SK-N-DZ (cell line): ENCODE measurements at regions not wholly inside any gene's neighbourhood (a gene's known extent, or its start where the extent isn't known, plus 50 kb on each side); places are given as distances from the start of the nearest gene placed in this dataset.
"Not testable (repeated sequence)": the region's sequence is repeated elsewhere in the genome, so short reads cannot be mapped to it uniquely, and the experiment has no call there.

Experiments used
- DNase-seq: peaks from one replicate; pipeline ENCODE4 v3.0.0-alpha.2; 2015; ENCODE audit warnings: low spot score

- no peak for DNase-seq
Measured at GRCh38 chr3:166531730-166532129, 694.5 kb upstream of the BCHE start.

DNA sequence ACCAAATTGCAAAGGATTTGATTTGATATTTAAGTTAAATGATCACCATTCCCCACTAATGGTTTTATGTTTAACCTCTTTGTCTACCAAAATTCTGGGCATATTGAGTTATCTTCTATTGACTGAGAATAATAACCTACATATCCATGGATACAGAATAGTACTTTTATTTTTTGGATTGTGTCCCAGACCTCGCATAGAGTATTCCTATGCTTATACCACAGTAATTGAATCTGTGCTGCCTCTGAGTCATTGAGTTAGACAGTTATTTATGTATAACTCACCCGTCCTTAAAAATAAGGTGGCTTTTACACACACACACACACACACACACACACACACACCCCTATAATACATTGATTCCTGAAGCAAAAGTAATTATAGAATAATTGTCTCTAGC, 690.1 kb upstream of the BCHE start:
- DNase-seq: no peak

GRCh38 chr3:166526881-166527280, 689.7 kb upstream of the BCHE start:
- no peak for DNase-seq

DNA sequence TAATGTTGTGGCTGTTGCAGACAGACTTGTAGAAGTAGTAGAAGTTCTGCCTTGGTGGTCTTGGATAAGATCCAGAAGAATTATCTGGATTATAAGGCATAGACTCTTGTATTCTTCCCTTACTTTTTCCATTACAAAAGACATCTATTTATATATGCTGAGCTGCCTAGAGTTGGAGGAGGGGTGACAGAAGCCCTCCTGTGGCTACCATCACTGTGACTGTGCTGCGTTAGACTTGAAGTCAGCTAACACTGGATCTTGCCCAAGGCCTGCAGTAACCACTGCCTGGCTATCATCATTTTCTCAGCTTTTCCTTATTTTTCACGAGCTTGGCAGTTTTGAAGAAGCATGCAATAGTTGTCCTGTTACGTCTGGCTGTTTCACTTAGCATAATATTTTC, 684.8 kb upstream of the BCHE start:
- DNase-seq: no peak

GRCh38 chr3:166519443-166519842, 682.2 kb upstream of the BCHE start:
- no peak for DNase-seq

DNA sequence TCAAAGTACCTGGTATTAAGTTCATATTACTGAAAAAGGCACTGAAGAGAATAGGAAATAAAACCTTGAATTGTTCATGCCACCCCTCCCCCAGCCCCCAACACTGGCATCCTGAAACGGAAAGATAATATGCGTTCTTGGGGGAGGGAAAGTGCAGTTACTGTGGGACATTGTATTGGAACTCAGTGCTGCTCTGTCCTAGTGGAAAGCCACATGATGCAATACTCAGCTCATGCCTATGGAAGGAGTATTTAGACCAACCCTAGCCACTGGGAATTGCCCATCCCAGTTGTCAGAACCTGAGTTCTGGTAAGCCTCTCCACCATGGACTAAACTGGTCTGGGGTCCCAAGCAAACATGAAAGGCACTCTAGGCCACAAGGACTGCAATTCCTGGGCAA, 680.8 kb upstream of the BCHE start:
- DNase-seq: no peak

DNA sequence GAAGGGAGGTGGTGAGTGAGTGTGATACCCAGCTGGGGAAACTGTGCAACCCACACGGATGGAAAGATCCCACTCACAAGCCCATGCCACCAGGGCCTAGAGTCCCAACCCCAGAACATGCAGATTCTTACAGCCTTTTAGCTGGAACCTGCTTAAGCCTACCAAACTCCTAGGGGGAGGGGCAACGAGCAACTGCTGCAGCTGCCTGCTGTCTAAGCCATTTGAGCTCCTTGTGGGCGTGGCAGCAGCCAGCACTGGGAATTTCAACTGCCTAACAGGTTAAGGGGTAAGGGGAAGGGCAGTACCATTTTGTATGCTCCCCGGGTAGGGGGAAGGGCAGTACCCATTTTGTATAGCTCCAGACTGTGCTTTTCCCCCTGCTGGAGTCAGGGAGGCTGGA, 673.2 kb upstream of the BCHE start:
- peak; percentile 37 for DNase-seq

GRCh38 chr3:166500420-166500819, 663.2 kb upstream of the BCHE start:
- DNase-seq: not testable (repeated sequence)

- DNase-seq: no peak
Measured at GRCh38 chr3:166499636-166500035, 662.4 kb upstream of the BCHE start.

DNA sequence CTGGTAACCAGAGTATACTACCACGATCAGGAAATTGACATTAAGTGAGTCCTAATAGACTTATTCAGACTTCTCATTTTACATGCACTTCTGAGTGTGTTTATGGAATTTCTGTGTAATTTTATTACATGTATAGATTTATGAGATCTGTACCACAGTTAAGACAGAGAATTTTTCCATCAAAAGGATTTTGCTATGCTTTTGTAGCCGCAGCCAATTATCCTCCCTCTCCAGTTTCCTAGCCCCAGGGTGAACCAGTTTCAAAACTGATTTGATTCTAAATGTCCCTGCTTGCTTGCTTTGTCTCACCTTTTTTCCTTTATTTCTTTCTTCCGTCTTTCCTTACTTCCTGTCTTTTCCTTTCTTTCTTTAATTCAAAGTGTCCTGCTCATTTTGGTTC, 661.2 kb upstream of the BCHE start:
- DNase-seq: peak; percentile 52

DNA sequence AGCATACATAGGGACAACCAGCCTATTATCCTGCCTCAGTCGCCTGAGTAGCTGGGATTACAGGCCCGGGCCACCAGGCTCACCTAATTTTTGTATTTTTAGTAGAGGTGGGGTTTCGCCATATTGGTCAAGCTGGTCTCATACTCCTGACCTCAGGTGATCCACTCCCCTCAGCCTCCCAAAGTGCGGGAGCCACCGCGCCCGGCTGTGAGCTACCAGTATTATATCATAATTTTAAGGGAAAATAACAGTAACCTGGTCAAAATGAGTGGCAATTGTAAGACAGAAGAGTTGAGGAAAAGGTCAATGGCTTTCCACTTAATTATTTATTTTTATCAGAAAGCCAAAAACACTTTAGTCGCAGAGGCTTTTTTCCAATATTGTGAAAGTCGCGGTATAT, 652.6 kb upstream of the BCHE start:
- no peak for DNase-seq

GRCh38 chr3:166488977-166489672, 651.9 kb upstream of the BCHE start:
- no peak for DNase-seq

GRCh38 chr3:166484470-166484869, 647.2 kb upstream of the BCHE start:
- no peak for DNase-seq

DNA sequence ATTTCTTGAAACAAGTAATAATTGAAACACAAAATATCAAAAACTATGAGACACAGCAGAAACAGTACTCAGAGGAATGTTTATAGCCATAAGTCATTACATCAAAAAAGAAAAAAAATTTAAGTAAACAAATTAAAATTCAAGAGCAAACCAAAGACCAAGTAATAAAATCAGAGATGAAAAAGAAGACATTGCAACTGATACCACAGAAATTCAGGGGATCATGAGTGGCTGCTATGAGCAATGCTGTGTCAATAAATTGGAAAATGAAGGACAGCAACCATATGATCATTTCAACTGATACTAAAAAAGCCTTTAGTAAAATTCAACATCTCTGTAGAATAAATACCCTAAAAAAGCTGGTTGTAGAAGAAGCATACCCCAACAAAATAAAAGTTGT, 644.1 kb upstream of the BCHE start:
- no peak for DNase-seq

GRCh38 chr3:166478356-166478755, 641.1 kb upstream of the BCHE start:
- no peak for DNase-seq

- DNase-seq: no peak
Measured at GRCh38 chr3:166473501-166473900, 636.3 kb upstream of the BCHE start.

GRCh38 chr3:166472015-166472414, 634.8 kb upstream of the BCHE start:
- DNase-seq: no peak

DNA sequence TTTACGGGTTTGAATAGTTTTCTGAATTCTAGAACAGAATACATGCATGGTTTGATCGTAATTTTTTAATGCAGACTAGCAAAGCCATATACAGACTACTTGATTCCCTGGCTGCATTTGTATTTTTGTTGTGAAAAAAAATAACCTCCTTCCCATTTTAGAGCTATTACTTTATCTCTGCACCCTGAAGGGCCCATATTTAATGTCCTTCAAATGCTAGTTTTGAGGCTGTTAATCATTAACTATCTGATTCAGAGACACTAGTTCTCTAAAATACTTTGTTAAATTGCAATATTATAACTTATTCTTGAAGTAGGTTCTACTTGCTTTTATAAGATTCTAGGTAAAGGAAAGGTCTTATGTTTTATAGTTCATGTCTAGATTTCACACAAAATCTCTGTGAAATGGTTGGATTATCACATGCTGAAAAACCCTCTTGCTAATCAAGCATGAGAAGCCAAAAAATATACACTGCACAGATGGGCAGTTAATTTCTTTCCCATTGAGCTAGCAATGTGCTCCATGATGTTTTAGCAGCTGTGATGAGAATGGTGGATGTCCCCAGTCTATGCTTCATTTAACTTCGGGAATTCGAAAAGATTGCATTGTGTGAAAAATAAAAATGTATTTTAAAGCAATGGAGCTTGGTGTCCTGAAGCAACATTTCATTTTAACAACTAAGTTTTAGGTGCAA, 634.0 kb upstream of the BCHE start:
- no peak for DNase-seq

- no peak for DNase-seq
Measured at GRCh38 chr3:166462891-166463470, 625.8 kb upstream of the BCHE start.

DNA sequence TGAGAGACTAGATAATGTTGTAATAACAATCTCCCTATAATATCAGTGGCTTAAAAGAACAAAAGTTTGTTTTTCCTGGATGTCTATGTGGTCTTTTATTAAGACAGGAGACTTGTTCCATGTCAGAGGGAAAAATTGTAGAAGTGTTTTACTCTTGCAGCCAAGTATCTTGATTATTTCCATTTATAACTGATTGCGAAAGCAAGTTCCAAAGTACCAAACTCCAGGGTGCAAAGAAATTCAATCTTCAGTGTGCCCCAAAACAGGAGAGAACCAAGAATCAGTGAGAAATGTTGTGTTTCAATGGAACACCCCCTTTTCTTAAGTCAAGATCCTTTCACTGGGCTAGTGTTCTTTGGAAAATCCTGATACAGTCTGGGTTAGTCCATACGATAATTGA, 624.4 kb upstream of the BCHE start:
- DNase-seq: no peak

DNA sequence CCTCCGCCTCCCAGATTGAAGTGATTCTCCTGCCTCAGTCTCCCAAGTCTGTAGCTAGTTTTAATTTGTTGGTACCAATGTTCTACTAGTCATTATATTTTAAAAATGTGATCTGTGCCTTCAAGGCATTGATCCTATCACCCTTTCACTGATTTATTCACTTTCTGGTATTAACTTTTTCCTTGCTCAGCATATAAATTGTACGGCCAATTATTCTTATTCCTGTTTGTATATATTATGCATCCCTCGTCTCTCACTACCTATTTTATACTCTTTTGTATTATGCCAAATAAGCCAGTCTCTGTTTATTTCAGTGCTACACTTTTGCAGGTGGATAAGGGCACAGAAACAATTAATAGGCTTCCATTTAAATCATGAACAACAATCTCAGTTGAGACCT, 620.2 kb upstream of the BCHE start:
- no peak for DNase-seq

DNA sequence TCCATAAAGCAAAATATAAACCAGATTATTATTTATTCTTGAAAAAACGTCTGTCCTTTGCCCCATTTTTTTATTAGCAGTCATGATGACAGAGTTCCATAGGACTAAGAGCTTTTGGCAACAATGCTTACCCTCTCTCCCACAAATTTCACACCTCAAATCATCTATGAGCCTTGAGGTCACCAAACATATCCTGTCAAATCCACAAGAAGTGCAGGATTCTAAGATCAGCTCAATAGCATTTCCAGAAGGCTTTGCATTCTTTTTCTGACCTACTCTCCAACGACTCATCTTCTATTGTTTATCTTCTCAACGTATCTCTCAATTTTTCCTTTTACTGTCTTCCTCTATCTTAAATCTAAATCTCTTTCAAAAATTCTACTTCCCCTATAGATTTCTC, 619.1 kb upstream of the BCHE start:
- no peak for DNase-seq

- DNase-seq: no peak
Measured at GRCh38 chr3:166455744-166456143, 618.5 kb upstream of the BCHE start.
